ENCODE measurements at regions not wholly inside any gene's neighbourhood (a gene's known extent, or its start where the extent isn't known, plus 50 kb on each side); places are given as distances from the start of the nearest gene placed in this dataset.

DNA sequence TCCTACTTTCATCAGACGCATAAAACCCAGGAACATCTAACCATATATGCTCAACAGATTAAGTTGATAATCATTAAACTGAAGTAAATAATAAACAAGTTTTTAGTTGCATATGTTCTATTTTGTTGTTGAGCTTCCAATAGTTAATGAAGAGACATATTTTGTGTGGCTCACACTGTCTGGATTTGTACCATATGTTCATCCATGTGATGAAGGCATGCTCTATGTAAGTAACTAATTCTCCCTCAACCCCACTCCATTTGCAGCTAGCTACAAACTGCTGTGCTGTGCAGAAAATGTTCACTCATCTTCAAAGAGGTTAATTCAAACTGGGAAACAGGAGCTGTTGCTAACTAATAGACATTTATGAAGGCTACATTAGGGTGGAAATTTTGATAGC, 589.7 kb upstream of the LRRC4C start:
- Histone ChIP-seq H3K27ac (replicated peaks) (no peak overlapping the region), H3K27me3 (ENCODE audit: low read depth) (no peaks in the 10 kb centered on the region), H3K4me3 (no peak overlapping the region), H3K9me3 (replicated peaks) (peaks cover 8% of the 10 kb centered on the region), H3K36me3 (no peaks in the 10 kb centered on the region), H3K4me1 (no peaks in the 10 kb centered on the region)
- intact Hi-C loops (cut with micrococcal nuclease): no loop called here
- DNase-seq: no peak
- TF ChIP-seq CTCF (IDR thresholded peaks at IDR 0.05; ENCODE audit: borderline replicate concordance): no peak

- intact Hi-C loops (cut with micrococcal nuclease): no loop called here
- H3K9me3 ChIP-seq (replicated peaks): peaks cover 3% of the 10 kb centered on the region
- TF ChIP-seq CTCF (IDR thresholded peaks at IDR 0.05; ENCODE audit: borderline replicate concordance): no peak
- no peak overlapping the region for H3K27ac ChIP-seq (replicated peaks)
- H3K27me3 ChIP-seq (ENCODE audit: low read depth): no peaks in the 10 kb centered on the region
- no peaks in the 10 kb centered on the region for H3K4me1 ChIP-seq
- DNase-seq: no peak
- no peak overlapping the region for H3K4me3 ChIP-seq
- no peaks in the 10 kb centered on the region for H3K36me3 ChIP-seq
Measured at GRCh38 chr11:42049650-42050049, 590.2 kb upstream of the LRRC4C start.

GRCh38 chr11:42054351-42054900, 595.0 kb upstream of the LRRC4C start:
- Histone ChIP-seq H3K4me3 (no peak overlapping the region), H3K36me3 (no peaks in the 10 kb centered on the region), H3K4me1 (no peaks in the 10 kb centered on the region), H3K27ac (replicated peaks) (no peak overlapping the region), H3K27me3 (ENCODE audit: low read depth) (no peaks in the 10 kb centered on the region), H3K9me3 (replicated peaks) (no peaks in the 10 kb centered on the region)
- no peak for TF ChIP-seq CTCF (IDR thresholded peaks at IDR 0.05; ENCODE audit: borderline replicate concordance)
- DNase-seq: no peak
- intact Hi-C loops (cut with micrococcal nuclease): no loop called here

DNA sequence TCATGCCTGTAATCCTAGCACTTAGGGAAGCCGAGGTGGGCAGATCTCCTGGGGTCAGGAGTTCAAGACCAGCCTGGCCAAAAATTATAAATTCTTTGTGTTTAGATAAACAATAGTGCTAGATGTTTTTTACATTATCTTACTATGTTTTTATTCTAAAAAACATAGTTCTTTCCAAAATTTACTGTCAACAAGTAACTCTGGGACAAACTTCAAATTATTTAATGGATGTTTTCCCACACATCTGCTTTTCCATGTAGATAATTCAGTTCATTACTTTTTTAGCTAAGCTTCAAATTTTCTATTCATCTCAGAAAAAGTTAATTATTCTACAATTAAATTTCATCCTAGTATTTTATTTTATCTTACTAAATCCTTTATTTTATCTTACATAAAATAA, 596.2 kb upstream of the LRRC4C start:
- TF ChIP-seq CTCF (IDR thresholded peaks at IDR 0.05; ENCODE audit: borderline replicate concordance): no peak
- Histone ChIP-seq H3K36me3 (no peaks in the 10 kb centered on the region), H3K9me3 (replicated peaks) (no peaks in the 10 kb centered on the region), H3K27me3 (ENCODE audit: low read depth) (no peaks in the 10 kb centered on the region), H3K4me1 (no peaks in the 10 kb centered on the region), H3K4me3 (no peak overlapping the region), H3K27ac (replicated peaks) (no peak overlapping the region)
- intact Hi-C loops (cut with micrococcal nuclease): no loop called here
- DNase-seq: no peak

GRCh38 chr11:42058794-42059193, 599.3 kb upstream of the LRRC4C start:
- Histone ChIP-seq H3K27ac (replicated peaks) (no peak overlapping the region), H3K36me3 (no peaks in the 10 kb centered on the region), H3K27me3 (ENCODE audit: low read depth) (no peaks in the 10 kb centered on the region), H3K4me3 (no peak overlapping the region), H3K9me3 (replicated peaks) (no peaks in the 10 kb centered on the region), H3K4me1 (no peaks in the 10 kb centered on the region)
- intact Hi-C loops (cut with micrococcal nuclease): no loop called here
- DNase-seq: no peak
- no peak for TF ChIP-seq CTCF (IDR thresholded peaks at IDR 0.05; ENCODE audit: borderline replicate concordance)

DNA sequence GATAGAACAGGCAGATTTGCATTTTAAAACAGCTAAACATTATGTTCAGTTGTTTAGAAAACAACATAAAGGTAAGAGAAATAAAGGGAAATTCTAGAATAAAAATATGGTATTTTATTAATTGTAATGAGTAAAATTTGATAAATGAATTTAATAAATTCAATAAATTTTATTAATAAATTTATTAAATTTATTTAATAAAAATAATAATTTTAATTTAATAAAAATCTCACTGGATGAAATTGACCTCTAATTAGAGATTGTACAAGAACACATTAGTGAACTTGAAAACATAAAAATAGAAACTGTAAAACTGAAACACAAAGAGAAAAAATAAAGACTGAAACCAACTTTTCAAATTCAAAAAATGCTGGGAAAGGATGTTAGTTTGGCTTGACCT, 605.7 kb upstream of the LRRC4C start:
- no peak overlapping the region for H3K4me3 ChIP-seq
- no peak for TF ChIP-seq CTCF (IDR thresholded peaks at IDR 0.05; ENCODE audit: borderline replicate concordance)
- H3K4me1 ChIP-seq: no peaks in the 10 kb centered on the region
- no peaks in the 10 kb centered on the region for H3K27me3 ChIP-seq (ENCODE audit: low read depth)
- H3K27ac ChIP-seq (replicated peaks): no peak overlapping the region
- intact Hi-C loops (cut with micrococcal nuclease): no loop called here
- no peaks in the 10 kb centered on the region for H3K36me3 ChIP-seq
- H3K9me3 ChIP-seq (replicated peaks): peaks cover 8% of the 10 kb centered on the region
- DNase-seq: no peak
